HG02981 (cell line): ENCODE measurements at regions not wholly inside any gene's neighbourhood (a gene's known extent, or its start where the extent isn't known, plus 50 kb on each side); places are given as distances from the start of the nearest gene placed in this dataset.
A peak's percentile ranks its signal among the peaks of the same experiment; 100 is the strongest.
"Not testable (repeated sequence)": the region's sequence is repeated elsewhere in the genome, so short reads cannot be mapped to it uniquely, and the experiment has no call there.

Experiments
- ATAC-seq: cut with Tn5 transposase; IDR thresholded peaks from one replicate; pipeline ENCODE4 v1.9.1; 2021; ENCODE audit warnings: mild to moderate bottlenecking, moderate library complexity; ENCODE audit not compliant: unreplicated experiment

- ATAC-seq = no peak
Observed at GRCh38 chr5:163941079-163941478, 435.7 kb downstream of the MAT2B start.

GRCh38 chr5:163943546-163943945, 438.1 kb downstream of the MAT2B start:
- no peak for ATAC-seq

GRCh38 chr5:163944738-163945137, 439.3 kb downstream of the MAT2B start:
- no peak for ATAC-seq

GRCh38 chr5:163947848-163948666, 442.6 kb downstream of the MAT2B start:
- no peak for ATAC-seq

GRCh38 chr5:163950248-163950647, 444.8 kb downstream of the MAT2B start:
- no peak for ATAC-seq

GRCh38 chr5:163951069-163951468, 445.6 kb downstream of the MAT2B start:
- ATAC-seq = no peak

GRCh38 chr5:163953901-163954300, 448.5 kb downstream of the MAT2B start:
- no peak for ATAC-seq

- not testable (repeated sequence) for ATAC-seq
Observed at GRCh38 chr5:163961230-163961629, 455.8 kb downstream of the MAT2B start.

- no peak for ATAC-seq
Observed at GRCh38 chr5:163963881-163964280, 458.5 kb downstream of the MAT2B start.

- ATAC-seq = no peak
Observed at GRCh38 chr5:163964671-163965070, 459.3 kb downstream of the MAT2B start.

- ATAC-seq = no peak
Observed at GRCh38 chr5:163967268-163967667, 461.8 kb downstream of the MAT2B start.

- no peak for ATAC-seq
Observed at GRCh38 chr5:163968651-163969050, 463.2 kb downstream of the MAT2B start.

- no peak for ATAC-seq
Observed at GRCh38 chr5:163976696-163977095, 471.3 kb downstream of the MAT2B start.

GRCh38 chr5:163978897-163979296, 473.5 kb downstream of the MAT2B start:
- ATAC-seq = peak; percentile 68

- ATAC-seq = no peak
Observed at GRCh38 chr5:163988566-163988965, 483.1 kb downstream of the MAT2B start.

- ATAC-seq = no peak
Observed at GRCh38 chr5:163993126-163993525, 487.7 kb downstream of the MAT2B start.

- no peak for ATAC-seq
Observed at GRCh38 chr5:163995206-163995605, 489.8 kb downstream of the MAT2B start.

- no peak for ATAC-seq
Observed at GRCh38 chr5:163997965-163998364, 492.5 kb downstream of the MAT2B start.

- no peak for ATAC-seq
Observed at GRCh38 chr5:164000241-164000640, 494.8 kb downstream of the MAT2B start.

GRCh38 chr5:164000819-164001218, 495.4 kb downstream of the MAT2B start:
- ATAC-seq = no peak

GRCh38 chr5:164002214-164002613, 496.8 kb downstream of the MAT2B start:
- ATAC-seq = no peak

- peak; percentile 56 for ATAC-seq
Observed at GRCh38 chr5:164002628-164003027, 497.2 kb downstream of the MAT2B start.

- ATAC-seq = no peak
Observed at GRCh38 chr5:164005071-164005470, 499.7 kb downstream of the MAT2B start.
